Ectodermal cell (in vitro differentiated cells): ENCODE measurements at regions not wholly inside any gene's neighbourhood (a gene's known extent, or its start where the extent isn't known, plus 50 kb on each side); places are given as distances from the start of the nearest gene placed in this dataset.
"Not testable (repeated sequence)": the region's sequence is repeated elsewhere in the genome, so short reads cannot be mapped to it uniquely, and the experiment has no call there.

Experiments used
- H3K27ac ChIP-seq: 2 replicates; pipeline ENCODE4 v1.7.0; 2013; ENCODE audit warnings: mild to moderate bottlenecking, low read depth, low read length; ENCODE audit not compliant: insufficient read depth, poor library complexity, severe bottlenecking
- H3K27me3 ChIP-seq: 2 replicates; pipeline ENCODE4 v1.7.0; 2013; ENCODE audit warnings: mild to moderate bottlenecking, low read length; ENCODE audit not compliant: insufficient read depth, control insufficient read depth, poor library complexity, severe bottlenecking
- H3K36me3 ChIP-seq: one replicate; pipeline ENCODE4 v1.7.0; 2013; ENCODE audit warnings: low read length; ENCODE audit not compliant: control insufficient read depth, insufficient read depth
- H3K4me1 ChIP-seq: one replicate; pipeline ENCODE4 v1.7.0; 2013; ENCODE audit warnings: low read length; ENCODE audit not compliant: control insufficient read depth, insufficient read depth
- H3K4me3 ChIP-seq: 2 replicates; pipeline ENCODE4 v1.7.0; 2013; ENCODE audit warnings: low read depth, low read length, control low read depth; ENCODE audit not compliant: insufficient read depth
- H3K9me3 ChIP-seq: 2 replicates; pipeline ENCODE4 v1.7.0; 2013; ENCODE audit warnings: mild to moderate bottlenecking, low read length, moderate library complexity; ENCODE audit not compliant: control insufficient read depth
- WGBS, 2 experiments: methylation state at CpG; one replicate each; pipeline ENCODE4 v1.1.7; 2013; ENCODE audit warnings: missing lambda C conversion rate in 2 of 2; 5-methylcytosine and 5-hydroxymethylcytosine counted together

DNA sequence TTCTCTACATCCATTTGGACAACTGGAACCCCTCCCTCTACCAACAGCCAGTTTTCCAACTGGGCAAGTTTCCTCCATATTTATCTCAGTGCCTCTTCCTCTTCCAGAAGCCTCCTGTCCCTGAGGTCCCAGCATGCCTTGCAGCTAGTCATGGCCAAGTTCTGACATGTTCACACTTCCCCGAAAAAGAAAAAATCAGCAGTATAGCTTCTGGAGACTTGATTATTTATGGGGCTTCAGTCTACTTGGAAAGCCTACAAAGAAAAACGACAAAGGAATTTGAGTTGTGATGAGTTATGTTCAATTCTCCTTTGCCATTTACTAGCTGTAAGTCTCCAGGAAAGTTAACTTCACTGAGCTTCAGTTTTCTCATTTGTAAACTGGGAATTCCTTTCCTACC, 406.5 kb downstream of the MAFB start:
- no peak overlapping the region for H3K27ac ChIP-seq
- WGBS, 2 experiments, result 99 to 100% methylated on average over 2 of the region's 2 CpGs
- H3K27me3 ChIP-seq, result no peaks in the 10 kb centered on the region
- H3K36me3 ChIP-seq, result no peaks in the 10 kb centered on the region
- no peak overlapping the region for H3K4me3 ChIP-seq
- no peaks in the 10 kb centered on the region for H3K9me3 ChIP-seq
- H3K4me1 ChIP-seq, result peaks cover 4% of the 10 kb centered on the region

DNA sequence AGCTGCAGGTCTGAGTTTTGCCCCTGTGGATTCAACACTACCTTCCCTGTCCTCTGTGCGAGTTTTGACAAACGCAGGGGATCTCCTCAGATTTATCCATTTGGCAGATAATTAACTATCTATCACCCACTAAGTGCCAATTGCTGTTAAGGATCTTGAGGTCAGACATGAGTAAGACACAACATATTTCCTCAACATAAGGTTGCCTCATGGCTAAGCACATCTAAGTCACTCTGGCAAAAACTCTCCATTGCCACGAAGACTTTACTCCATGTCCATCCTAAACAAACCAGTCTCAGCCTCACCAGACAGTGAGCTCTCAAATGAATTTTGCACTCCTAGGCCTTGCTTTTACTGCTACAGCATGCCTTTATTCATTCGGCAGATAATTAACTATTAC, 408.4 kb downstream of the MAFB start:
- Histone ChIP-seq H3K4me1 (peaks cover 18% of the 10 kb centered on the region), H3K27me3 (no peaks in the 10 kb centered on the region), H3K9me3 (no peaks in the 10 kb centered on the region), H3K27ac (no peak overlapping the region), H3K36me3 (no peaks in the 10 kb centered on the region), H3K4me3 (no peak overlapping the region)
- 91 to 94% methylated on average over 4 of the region's 4 CpGs for WGBS, 2 experiments

DNA sequence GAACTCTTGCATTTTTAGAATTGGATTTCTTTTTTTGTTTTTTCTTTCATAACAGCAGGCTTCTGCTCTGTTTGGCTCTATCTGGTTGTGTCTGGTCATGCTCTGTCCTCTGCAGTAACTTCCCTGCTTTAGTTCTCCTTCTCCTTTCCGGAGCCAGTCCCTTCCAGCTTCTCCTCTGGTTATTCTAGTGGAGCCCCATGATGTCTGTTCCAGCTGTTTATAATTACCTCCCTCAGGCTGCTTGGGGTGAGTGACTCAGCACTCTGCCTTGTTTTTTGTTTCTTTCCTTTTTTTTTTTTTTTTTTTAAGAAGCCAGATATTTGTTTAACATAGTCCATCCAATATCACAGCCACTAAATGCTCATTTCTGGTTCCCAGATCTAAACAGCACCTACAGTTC, 409.6 kb downstream of the MAFB start:
- Histone ChIP-seq H3K4me3 (no peak overlapping the region), H3K4me1 (peaks cover 28% of the 10 kb centered on the region), H3K27ac (no peak overlapping the region), H3K27me3 (no peaks in the 10 kb centered on the region), H3K9me3 (no peaks in the 10 kb centered on the region), H3K36me3 (no peaks in the 10 kb centered on the region)
- WGBS, 2 experiments, result 39 to 45% methylated on average over 1 of the region's 1 CpG

DNA sequence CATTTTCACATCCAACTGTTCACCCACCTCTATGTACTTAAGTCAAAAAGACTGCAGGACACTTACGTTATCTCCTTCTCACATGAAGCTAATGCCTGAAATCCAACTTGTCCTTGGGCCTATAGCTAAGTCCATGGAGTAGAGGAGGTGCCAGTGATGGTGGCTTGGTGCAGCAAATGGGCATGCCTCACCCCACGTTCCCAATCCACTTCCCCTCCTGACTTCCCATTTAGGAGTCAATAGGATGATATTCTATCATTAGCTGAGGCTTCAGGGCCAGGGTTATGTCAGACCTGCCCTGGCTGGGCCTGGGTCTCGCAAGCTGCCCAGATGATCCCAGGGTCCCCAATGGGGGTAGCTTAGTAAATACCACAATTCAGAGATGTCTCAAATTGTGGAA, 410.4 kb downstream of the MAFB start:
- Histone ChIP-seq H3K27ac (no peak overlapping the region), H3K9me3 (no peaks in the 10 kb centered on the region), H3K36me3 (no peaks in the 10 kb centered on the region), H3K4me1 (peaks cover 28% of the 10 kb centered on the region), H3K4me3 (no peak overlapping the region), H3K27me3 (no peaks in the 10 kb centered on the region)
- WGBS, 2 experiments, result 84 to 93% methylated on average over 3 of the region's 3 CpGs

DNA sequence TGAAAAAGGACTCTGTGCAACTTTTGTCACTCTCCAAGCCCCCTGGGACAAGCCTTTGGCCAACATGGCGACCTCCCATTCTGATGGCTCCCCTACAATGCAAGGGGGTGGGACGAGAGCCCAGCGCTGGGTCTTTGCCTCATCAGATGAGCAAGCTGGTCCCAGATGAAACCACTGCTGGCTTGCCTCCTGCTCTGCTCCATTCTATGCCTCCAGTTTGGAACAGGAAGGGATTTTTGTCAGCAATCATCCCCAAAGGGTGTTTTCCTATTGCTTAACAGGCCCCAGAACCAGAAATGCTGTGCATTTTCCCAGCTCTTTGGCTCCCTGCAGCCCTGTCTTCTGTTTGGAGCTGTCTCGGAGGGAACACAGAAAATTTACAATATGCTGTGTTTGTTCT, 412.7 kb downstream of the MAFB start:
- H3K4me1 ChIP-seq, result peaks cover 28% of the 10 kb centered on the region
- no peaks in the 10 kb centered on the region for H3K9me3 ChIP-seq
- H3K4me3 ChIP-seq, result no peak overlapping the region
- H3K36me3 ChIP-seq, result no peaks in the 10 kb centered on the region
- no peaks in the 10 kb centered on the region for H3K27me3 ChIP-seq
- WGBS, 2 experiments, result 77 to 88% methylated on average over 4 of the region's 4 CpGs
- peak overlapping the region; percentile 71 for H3K27ac ChIP-seq

DNA sequence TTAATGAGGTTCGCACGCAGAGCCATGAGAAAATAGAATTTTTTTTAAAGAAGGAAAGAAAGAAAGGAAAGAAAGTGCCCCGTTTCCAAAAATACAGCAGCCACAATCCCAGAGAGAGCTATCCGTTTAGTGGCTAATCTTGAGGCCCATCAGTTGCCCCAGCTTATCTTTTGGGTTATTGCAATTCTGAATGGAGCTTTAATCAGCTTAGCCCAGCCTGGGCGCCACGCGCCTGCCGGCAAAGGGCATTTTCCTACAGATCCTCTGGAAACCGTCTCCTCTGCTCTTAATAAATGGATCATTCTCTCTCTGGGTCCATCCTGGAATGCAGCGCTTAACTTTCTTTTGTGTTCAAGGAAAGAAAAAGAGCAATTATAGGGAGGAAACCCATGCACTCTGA, 413.3 kb downstream of the MAFB start:
- Histone ChIP-seq H3K36me3 (no peaks in the 10 kb centered on the region), H3K4me1 (peaks cover 28% of the 10 kb centered on the region), H3K4me3 (no peak overlapping the region), H3K9me3 (no peaks in the 10 kb centered on the region), H3K27ac (peak overlapping the region; percentile 74), H3K27me3 (no peaks in the 10 kb centered on the region)
- WGBS, 2 experiments, result 58 to 71% methylated on average over 10 of the region's 10 CpGs

DNA sequence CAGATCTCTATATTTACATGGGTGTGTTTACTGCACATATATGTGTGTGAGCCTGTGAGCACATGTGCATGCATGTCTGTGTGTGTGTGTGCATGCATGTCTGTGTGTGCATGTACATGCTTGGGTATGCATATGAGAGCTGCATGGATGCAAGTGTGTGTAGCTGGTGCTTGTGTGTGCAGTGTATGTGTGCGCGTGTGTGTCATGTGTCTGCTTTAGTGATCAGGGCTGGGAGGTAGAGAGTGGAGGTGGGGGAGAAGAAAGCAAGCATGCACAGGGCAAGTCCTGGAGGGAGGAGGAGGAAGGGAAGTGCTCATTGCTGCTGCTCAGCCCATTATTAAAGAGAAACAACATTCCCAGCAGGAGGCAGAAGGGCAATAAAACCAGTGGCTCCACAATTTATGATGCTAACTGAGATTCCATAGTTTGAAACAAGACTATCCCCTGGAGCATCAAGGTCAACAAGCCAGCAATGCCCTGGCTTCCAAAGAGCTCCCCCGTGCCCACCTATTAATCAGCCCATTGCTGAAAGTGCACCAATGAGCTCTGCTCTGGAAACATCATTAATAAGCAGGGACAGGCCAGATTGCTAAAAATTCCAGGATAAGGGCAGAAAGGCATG, 414.0 kb downstream of the MAFB start:
- no peaks in the 10 kb centered on the region for H3K36me3 ChIP-seq
- no peaks in the 10 kb centered on the region for H3K27me3 ChIP-seq
- H3K4me1 ChIP-seq, result peaks cover 28% of the 10 kb centered on the region
- 55 to 64% methylated on average over 3 of the region's 3 CpGs for WGBS, 2 experiments
- no peak overlapping the region for H3K4me3 ChIP-seq
- H3K9me3 ChIP-seq, result no peaks in the 10 kb centered on the region
- no peak overlapping the region for H3K27ac ChIP-seq

DNA sequence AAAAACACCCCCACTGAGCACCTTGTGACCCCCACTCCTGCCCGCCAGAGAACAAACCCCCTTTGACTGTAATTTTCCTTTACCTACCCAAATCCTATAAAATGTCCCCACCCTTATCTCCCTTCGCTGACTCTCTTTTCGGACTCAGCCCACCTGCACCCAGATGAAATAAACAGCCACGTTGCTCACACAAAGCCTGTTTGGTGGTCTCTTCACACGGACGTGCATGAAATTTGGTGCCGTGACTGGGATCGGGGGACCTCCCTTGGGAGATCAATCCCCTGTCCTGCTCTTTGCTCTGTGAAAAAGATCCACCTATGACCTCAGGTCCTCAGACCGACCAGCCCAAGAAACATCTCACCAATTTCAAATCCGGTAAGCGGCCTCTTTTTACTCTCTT, 419.8 kb downstream of the MAFB start:
- H3K9me3 ChIP-seq, H3K27ac ChIP-seq, H3K4me3 ChIP-seq, H3K4me1 ChIP-seq, H3K36me3 ChIP-seq, H3K27me3 ChIP-seq: not testable (repeated sequence)
- WGBS, 2 experiments, result 48 to 55% methylated on average over 10 to 11 of the region's 11 CpGs

DNA sequence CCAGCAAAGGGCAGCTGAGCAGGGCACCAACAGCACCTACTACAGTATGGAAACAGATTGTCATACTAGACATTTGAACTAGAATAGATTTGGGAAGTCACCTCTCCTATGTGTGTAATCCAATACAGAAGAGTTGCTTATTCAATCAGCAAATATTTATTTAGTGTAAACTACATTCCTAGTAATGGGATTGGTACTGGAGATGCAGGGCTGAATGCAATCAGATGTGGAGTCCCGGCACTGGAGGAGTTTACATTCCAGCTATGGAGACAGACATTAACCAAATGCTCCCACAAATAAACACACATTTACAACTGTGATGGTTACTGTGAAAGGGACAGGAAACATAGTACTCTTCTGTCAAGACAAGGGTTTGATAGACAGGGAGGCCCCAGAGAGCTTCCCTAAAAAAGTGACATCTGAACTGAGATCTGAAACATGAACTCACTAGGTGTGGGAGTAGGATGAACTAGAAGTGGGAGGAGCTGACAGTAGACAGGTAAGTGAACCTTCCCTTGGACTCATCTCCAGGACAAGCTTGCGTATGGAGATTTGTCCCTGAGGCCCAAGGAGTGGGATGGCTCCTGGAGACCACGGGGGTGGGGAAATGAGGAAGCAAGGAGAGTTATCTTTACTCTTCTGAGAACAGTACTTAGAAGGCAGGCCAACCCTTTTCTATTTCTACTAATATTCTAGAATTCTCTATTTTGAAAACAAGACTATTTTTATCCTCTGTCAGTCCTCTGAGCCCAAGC, 420.5 kb downstream of the MAFB start:
- Histone ChIP-seq H3K36me3 (no peaks in the 10 kb centered on the region), H3K4me3 (no peak overlapping the region), H3K27ac (no peak overlapping the region), H3K9me3 (no peaks in the 10 kb centered on the region), H3K4me1 (no peaks in the 10 kb centered on the region), H3K27me3 (no peaks in the 10 kb centered on the region)
- 68 to 73% methylated on average over 2 to 3 of the region's 3 CpGs for WGBS, 2 experiments

DNA sequence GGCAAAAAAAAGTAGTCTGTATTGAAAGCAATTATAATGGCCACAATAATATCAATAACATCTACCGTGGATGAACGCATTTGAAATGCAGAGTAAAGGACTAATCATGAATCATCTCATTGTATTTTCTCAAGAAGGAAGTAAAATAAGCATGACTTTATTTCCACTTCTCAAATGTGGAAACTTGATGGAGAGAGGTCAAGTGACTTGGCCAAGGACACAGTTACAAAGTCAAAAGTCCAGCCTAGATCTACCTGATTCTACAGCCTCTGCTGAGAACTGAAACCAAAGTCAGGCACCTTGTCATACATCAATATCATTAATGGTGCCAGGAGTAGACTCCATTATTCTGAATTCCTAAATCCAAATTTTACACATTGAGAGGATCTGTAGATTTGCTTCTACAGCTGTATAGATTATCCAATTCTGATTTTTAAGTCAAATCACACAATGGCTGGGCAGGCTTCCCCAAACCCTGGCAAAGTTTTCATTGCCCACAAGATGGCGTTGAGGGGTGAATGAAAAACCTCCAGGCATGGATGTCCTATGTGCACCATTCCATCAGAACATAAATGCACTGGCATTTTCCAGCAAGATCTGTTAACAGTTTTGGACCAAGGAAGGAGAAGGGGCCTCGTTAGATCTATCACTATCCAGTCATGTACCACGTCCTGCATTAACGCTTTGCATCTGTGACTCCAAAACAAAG, 423.1 kb downstream of the MAFB start:
- Histone ChIP-seq H3K27ac (no peak overlapping the region), H3K9me3 (no peaks in the 10 kb centered on the region)
- 70 to 85% methylated on average over 4 to 6 of the region's 6 CpGs for WGBS, 2 experiments

More for the DNA sequence above, 423.1 kb downstream of the MAFB start:
- Histone ChIP-seq H3K27me3 (no peaks in the 10 kb centered on the region), H3K4me3 (no peak overlapping the region), H3K4me1 (no peaks in the 10 kb centered on the region), H3K36me3 (no peaks in the 10 kb centered on the region)
